GM12864 (cell line): ENCODE measurements at regions not wholly inside any gene's neighbourhood (a gene's known extent, or its start where the extent isn't known, plus 50 kb on each side); places are given as distances from the start of the nearest gene placed in this dataset.

Source experiments
- DNase-seq: peaks from one replicate; pipeline ENCODE4 v3.0.0-alpha.2; 2011; ENCODE audit warnings: low read depth
- H3K4me3 ChIP-seq: 2 replicates; pipeline ENCODE4 v1.5.1; 2011; ENCODE audit warnings: mild to moderate bottlenecking, low read depth, low read length, control low read depth
- TF ChIP-seq, protein P1 (sequence below): IDR thresholded peaks from 2 replicates; pipeline ENCODE4 v1.5.1; 2011; ENCODE audit warnings: low read depth, mild to moderate bottlenecking, moderate library complexity, low read length, control low read depth, inconsistent platforms; ENCODE audit errors: missing control alignments

DNA sequence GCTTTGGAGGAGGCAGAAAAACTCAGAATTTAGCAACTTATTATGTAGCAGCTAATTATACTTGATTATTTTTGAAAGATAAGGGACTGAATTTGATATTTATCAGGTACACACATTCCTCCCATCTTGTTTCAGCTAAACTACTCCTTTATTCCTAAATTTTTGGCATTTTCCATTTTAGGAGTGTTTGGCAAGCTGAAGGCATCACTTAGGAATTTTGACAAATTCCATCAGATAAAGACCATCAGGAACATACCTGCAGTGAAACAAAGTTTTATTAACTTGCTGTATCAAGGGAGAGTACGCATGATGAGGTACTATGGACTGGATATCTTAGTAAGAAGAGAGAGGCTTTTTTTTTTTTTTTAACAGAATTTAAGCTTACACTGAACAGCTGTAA is 1092.2 kb downstream of the PLA2G4A start:
- no peak for DNase-seq
- no peak overlapping the region for H3K4me3 ChIP-seq
- TF ChIP-seq, protein P1, sequence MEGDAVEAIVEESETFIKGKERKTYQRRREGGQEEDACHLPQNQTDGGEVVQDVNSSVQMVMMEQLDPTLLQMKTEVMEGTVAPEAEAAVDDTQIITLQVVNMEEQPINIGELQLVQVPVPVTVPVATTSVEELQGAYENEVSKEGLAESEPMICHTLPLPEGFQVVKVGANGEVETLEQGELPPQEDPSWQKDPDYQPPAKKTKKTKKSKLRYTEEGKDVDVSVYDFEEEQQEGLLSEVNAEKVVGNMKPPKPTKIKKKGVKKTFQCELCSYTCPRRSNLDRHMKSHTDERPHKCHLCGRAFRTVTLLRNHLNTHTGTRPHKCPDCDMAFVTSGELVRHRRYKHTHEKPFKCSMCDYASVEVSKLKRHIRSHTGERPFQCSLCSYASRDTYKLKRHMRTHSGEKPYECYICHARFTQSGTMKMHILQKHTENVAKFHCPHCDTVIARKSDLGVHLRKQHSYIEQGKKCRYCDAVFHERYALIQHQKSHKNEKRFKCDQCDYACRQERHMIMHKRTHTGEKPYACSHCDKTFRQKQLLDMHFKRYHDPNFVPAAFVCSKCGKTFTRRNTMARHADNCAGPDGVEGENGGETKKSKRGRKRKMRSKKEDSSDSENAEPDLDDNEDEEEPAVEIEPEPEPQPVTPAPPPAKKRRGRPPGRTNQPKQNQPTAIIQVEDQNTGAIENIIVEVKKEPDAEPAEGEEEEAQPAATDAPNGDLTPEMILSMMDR = no peak

DNA sequence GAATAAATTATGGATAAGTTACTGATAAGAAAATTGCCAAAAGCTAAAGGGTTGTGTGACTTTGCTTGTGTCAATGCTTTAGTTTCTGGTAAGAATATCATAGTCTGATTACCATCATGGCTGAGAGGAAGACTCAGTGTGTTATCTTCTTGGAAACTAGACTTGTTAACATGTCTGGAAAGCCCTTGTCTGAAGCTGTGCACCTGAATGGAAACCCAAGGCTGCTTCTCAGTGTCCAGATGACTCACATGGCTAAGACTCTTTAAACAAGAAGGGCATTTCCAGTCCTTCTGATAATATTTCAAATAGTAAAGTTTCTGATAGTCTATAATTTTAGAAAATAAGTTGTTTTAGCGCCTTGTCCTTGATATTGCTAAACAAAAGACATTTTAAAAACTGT is 1092.7 kb downstream of the PLA2G4A start:
- no peak for DNase-seq
- H3K4me3 ChIP-seq = no peak overlapping the region
- TF ChIP-seq, protein P1 = no peak

DNA sequence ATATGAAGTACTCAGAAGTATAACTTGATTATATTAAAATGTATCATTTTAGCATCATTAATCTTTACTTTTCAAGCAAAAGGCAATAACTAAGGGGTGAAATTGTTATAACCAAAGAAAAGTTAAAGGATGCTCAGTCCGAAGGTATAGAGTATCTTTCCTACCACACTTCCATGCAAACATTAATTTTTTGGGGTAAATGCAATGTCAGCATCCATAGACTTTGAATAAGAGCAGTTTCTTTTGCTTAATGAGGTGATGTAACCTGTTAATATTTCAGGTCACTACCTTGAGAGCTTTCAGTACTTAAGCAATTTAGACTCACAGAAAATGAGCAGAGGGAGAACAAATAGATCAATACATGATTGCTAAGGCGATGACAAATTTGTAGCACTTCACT is 1093.5 kb downstream of the PLA2G4A start:
- H3K4me3 ChIP-seq = no peak overlapping the region
- no peak for DNase-seq
- TF ChIP-seq, protein P1 = no peak

DNA sequence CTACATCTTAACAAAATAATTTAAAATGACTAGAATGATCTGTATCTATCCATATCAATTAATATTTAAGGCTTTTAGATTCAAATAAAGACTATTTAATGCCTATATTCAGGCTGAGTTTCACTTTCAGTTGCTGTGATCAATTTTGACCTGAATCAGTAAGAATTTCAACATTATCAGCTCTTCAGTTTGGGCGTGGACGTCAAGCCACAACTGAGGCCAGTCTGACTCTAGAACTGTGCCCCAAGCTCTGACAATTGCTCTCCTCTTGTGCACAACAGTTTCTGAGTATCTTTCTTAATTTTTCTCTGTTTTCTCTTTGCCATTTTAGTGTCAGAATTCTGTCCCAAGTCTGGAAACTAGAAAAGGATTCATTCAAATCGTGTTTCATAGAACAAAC is 1095.5 kb downstream of the PLA2G4A start:
- TF ChIP-seq, protein P1 = no peak
- no peak for DNase-seq
- no peak overlapping the region for H3K4me3 ChIP-seq

DNA sequence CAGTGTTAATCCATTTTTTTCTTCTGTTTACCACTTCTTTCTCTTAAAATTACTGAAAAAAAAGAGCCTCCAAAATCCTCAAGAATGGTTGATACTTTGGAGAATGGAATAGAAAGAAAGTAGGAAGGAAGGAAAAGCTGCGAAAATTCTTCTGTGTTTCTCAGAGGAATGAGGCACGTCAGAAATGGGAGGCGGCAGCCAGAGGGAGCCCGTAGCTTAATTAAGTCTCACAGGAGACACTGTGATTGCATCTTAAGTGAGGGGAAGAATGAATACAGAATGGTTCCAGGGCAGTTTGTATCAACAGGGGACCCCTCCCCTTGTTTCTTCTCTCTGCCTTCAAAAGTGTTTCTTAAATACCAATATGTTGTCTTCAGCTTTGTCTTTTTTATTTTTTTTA is 1099.5 kb downstream of the PLA2G4A start:
- DNase-seq = no peak
- TF ChIP-seq, protein P1 = no peak

DNA sequence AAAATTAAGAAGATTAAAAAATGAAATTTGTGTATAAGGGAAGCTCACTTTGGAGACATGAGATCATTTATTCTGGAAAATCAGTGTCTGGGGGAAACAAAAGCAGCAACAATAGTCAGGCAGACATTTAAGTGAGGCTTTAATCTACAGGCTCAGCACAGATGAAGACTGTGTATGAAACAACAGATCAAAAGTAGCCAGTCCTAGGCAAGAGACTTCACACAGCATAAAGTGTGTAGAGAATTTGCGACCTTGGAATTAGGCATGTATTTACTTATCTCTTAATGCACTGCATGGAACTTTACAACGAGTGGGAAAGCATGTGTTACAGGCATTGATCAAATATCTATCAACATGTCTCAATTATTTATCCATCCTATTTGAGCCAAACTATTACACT is 1099.9 kb downstream of the PLA2G4A start:
- no peak for DNase-seq
- H3K4me3 ChIP-seq = no peak overlapping the region
- TF ChIP-seq, protein P1 = no peak

More for the DNA sequence above, 1099.5 kb downstream of the PLA2G4A start:
- H3K4me3 ChIP-seq = no peak overlapping the region

DNA sequence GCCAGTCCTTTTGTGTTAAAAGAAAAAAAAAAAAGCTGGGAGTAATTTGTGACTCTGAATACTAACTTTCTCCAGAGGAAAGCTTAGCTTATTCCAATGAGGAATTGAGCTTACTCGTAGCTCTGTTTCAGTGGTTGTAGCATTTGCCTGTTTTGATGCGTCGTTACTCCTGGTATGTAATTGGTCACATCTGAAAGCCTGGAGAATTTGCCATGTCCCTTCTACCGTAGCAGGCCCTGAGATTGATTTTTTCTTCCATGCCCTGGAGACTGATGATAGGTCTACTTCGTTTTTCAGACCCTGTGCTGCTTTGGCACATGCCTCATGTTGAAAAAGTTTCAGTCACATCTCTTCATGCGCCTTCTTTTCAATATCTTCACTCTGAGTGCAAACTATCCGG is 1103.0 kb downstream of the PLA2G4A start:
- TF ChIP-seq, protein P1 = no peak
- DNase-seq = no peak
- no peak overlapping the region for H3K4me3 ChIP-seq
